T-helper 1 cell treated with Interleukin-12 subunit alpha and Interleukin-12 subunit beta and Interleukin-4 antibody, amounts not matched to agents 30 ng/mL and 1 ng/mL, for 36 hours (primary cell): ENCODE measurements at regions not wholly inside any gene's neighbourhood (a gene's known extent, or its start where the extent isn't known, plus 50 kb on each side); places are given as distances from the start of the nearest gene placed in this dataset.

Experiments used
- intact Hi-C: fragments of 100-400 bp; cut with micrococcal nuclease; formaldehyde crosslinking; loops from one replicate; pipeline ENCODE4 v1.15.1; 2024

DNA sequence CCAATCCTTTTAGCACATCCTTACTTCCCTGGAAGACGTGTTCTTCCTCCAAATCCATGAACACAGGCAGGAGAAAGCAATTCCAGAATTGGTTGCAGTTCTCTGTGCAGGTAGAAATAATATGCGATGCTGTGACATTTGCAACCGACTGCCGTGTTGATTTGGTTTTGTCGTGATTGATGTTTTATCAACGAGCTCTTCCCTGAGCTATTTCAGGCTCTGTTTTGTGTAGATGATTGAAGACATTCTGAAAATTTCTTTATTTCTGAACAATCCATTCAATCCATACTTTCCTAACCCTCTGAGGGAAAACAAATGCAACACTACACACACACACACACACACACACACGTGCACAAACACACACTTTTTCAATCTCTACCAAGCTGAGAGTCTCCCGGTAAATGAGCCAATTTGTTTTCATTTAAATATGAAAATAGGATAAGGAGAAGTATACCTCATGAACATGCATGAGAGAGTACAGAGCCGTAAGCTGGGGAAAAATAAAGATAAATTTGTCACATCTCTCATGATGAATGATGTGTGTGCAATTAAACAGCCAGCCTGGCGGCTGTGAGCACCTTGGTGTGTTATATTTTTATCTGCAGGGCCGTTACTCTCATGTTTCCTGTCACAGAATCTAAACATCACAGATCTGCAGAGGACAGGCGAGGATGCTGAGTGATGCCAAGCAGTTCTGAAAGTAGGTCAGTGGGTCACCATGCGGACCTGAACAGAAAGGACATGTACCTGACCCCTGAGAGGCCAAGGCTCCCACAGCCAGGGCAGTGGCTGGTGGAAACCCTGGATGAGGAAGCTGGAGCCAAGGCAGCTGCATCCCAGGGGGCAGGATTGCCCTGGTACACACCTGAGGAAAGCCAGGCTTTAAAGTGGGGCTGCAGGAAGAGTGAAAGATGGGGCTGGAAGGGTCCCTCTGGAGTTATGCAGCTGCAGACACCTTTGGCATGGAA is 64.8 kb downstream of the PDCL3 start:
- intact Hi-C loops: no loop called here

DNA sequence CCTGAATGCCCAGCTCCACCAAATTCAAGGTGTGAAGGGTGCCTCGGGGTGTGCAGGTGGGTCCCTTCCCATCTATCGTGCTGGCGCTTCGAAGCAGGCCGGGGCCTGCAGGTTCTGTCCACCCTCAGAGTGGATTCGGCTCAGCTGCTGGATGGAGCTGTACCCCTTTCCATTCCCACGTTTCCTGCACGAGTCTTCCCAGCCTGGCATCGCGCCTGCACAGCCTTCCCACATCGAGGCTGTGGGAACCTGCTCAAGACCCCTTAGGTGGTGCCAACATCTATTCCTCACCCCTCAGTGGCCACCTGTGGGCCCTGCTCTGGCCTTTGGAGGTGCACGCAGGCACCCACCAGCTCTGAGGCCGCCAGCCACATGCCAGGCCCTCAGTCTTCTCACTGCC is 65.7 kb downstream of the PDCL3 start:
- intact Hi-C loops: no loop called here

- intact Hi-C loops: no loop called here
Observed at GRCh38 chr2:100629309-100629708, 66.5 kb downstream of the PDCL3 start.

DNA sequence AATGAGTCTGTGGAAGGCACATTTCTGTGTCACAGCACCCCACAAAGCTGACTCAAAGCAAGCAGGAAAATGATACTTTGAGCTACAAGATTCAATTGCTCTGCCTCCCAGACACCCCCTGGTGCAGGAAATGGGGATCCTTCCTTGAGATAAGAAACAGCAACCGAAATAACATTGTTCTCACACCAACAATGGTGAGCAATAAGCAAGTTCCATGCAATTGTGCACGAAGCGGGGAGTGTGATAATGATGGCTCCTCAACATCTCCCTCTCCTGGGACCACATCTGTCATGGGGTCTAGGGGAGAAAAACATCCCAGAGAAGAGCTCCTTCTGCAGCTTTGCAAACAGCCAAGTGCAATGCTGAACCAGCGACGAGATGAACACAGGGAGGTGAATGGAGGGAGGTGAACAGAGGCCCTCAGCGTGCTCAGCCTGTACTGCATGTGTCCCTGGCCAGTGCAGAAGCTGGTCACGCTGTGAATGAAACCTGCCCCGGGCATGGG is 67.7 kb downstream of the PDCL3 start:
- intact Hi-C loops: loop anchor here (1.0 to 2.0 kb wide), 3 partner anchors 20 to 42 kb away; no protein-coding TSS in a partner anchor

GRCh38 chr2:100632037-100632436 is 69.2 kb downstream of the PDCL3 start:
- intact Hi-C loops: no loop called here

DNA sequence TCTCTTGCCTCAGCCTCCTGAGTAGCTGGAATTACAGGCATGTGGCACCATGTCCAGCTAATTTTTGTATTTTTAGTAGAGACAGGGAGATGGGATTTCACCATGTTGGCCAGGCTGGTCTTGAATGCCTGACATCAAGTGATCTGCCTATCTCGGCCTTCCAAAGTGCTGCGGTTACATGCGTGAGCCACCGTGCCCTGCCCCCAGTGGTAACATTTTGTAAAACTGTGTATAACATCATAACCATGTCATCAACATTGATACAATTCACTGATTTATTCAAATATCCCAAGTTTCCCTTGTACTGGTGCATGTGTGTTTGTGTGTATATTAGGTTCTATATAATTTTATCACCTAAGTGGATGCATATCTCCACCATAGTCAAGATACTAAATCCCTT is 70.0 kb downstream of the PDCL3 start:
- intact Hi-C loops: no loop called here

- intact Hi-C loops: no loop called here
Observed at GRCh38 chr2:100639588-100640390, 77.0 kb downstream of the PDCL3 start.

- intact Hi-C loops: no loop called here
Observed at GRCh38 chr2:100640431-100641124, 77.8 kb downstream of the PDCL3 start.

DNA sequence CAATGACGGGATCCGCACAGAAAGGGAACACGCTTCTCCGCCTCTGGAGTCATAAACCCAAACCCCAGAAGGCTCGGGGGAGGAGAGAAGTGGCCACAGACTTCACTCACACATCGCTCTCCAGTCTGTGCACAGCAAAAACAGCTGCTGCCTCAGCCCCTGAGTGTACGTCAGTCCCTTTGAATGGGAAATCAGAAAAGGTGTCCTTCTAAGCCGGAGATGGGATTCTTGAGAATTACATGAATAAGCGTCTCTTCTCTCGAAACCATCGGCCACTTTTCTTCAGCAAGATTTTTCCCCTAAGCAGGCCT is 78.3 kb downstream of the PDCL3 start:
- intact Hi-C loops: no loop called here

DNA sequence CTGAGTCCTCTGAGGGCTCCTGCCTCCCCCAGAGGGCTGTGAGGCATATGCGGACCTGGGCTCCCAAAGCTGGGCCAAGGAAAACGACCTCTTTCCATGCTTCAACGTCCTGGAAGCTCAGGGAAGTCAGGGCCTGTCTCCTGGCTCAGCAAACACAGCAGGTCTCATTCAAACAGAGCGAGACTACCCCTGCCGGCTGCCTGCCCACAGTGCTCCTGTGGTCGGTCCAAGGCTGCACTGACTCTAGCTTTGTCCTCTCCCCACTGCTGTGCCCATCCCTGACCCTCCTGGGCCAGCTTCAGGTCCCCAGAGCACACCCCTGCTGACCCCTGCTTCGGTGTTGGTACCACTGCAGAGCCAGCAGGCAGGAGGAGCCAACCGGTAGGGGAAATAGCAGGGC is 79.6 kb downstream of the PDCL3 start:
- intact Hi-C loops: no loop called here

- intact Hi-C loops: no loop called here
Observed at GRCh38 chr2:100643467-100643866, 80.7 kb downstream of the PDCL3 start.

DNA sequence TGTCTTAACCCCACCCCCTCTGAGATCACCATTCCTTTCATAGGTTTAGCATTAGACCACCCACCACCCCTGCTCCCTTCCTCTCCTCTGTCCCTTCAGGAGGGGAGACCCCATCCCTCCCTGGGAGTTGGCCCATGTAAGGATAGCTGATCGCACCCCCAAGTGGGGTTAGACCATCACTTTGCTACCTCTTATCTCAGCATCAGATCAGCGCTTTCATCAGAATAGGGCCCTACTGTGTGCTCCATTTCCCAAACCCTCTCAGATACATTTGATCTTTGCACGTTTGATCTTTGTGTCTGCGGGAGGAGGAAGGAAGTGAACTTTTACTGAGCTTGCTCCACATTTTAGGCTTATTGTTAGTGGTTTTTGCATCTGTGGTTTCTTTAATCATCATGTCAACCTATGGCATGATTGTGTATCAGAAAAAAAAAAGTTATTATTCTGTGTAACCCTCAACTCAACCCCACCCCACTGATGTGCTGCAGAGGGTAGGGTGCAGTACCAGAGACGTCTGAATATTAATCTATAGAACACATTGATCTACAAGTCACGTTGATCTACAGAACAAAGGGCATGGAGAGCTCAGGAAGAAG is 81.2 kb downstream of the PDCL3 start:
- intact Hi-C loops: no loop called here

DNA sequence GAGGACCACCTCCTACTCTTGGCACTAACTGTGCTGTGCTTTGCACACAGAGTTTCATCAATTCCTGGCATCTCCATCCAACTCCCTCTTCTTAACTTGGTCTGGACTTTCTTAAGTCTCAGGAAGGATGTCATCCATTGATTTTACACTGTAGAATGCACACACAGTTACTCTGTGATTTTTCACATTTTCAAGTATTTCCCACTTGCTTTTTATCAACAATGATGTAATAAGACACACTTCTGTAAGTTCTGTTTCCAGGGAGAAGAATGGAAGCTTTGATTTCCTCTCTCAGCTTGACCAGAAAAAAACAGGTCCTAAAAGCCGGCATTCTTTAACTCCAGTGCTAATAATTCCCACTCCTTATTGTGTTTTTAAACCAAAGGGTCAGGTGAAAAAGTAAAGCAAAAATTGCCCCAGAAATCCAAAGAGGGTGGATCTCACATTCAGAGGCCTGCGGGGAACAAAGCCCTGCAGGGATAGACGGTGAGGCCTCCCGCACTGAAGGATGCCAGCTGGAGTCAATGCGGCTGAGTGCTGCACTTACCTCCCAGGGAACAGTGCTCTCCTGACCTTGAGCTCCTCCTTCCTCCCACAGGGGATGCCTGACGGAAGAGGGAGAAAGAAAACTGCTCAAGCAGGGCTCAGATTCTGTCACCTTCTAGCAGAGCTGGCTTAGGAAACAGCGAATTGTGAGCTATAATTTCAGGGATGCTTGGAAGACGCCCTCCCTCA is 83.1 kb downstream of the PDCL3 start:
- intact Hi-C loops: no loop called here

- intact Hi-C loops: no loop called here
Observed at GRCh38 chr2:100647709-100648108, 84.9 kb downstream of the PDCL3 start.

GRCh38 chr2:100650151-100650550 is 87.4 kb downstream of the PDCL3 start:
- intact Hi-C loops: loop anchor here (2.0 kb wide), 1 partner anchor 19 kb away; no protein-coding TSS in a partner anchor

- intact Hi-C loops: no loop called here
Observed at GRCh38 chr2:100653449-100654035, 90.7 kb downstream of the PDCL3 start.

- intact Hi-C loops: no loop called here
Observed at GRCh38 chr2:100654611-100655010, 91.8 kb downstream of the PDCL3 start.

DNA sequence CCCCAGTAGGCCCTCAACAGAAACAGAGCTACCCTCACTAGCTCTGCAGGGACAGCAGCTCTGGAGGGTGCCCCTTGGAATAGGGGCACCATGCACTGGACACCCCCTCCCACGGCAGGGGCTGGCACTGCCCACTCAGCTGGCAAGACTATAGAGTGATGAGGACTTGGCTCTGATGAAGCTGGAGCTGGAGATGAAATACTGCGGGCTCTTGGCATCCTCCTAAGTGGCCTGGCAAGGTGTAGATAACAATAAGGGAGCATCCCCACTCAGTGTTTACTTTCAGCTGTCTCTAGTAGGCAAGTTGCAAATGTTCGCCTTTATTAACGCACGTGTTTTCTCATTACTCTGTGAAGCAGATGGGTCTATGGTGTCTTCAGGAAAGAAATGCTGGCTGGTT is 92.7 kb downstream of the PDCL3 start:
- intact Hi-C loops: no loop called here

DNA sequence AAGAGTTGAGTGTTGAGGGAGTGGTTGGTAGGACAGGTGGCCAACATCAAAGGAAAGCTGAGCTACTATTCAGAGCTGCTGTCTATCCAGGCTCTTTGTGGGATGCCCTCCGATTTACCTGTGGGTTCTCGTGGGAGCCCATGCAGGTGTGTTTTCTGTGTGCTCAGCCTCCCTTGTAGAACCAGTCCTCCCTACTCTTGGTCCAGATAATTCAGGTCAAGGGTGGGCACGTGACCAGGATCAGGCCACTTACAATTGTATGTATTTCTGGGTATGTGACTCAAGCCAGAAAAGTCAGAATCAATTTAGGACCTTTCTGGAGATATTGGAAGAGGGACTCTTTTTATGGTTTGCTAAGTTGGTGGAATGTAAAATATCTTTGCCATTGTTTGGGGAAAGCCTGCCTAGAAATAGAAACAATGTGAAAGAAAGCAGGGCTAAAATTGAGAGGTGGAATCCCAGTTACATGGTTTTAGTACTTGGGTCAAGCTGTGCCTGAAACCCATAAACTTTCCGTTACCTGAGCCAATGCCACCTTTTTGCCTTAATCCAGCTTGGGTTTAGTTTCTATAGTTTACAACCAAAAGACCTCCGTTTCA is 93.2 kb downstream of the PDCL3 start:
- intact Hi-C loops: no loop called here

GRCh38 chr2:100658017-100658416 is 95.2 kb downstream of the PDCL3 start:
- intact Hi-C loops: no loop called here
